Esophagus (tissue), 2 donors: ENCODE measurements at regions not wholly inside any gene's neighbourhood (a gene's known extent, or its start where the extent isn't known, plus 50 kb on each side); places are given as distances from the start of the nearest gene placed in this dataset.

Experiments
- H3K27ac ChIP-seq, 2 donors: one replicate each; pipeline ENCODE4 v1.5.1; 2013; ENCODE audit warnings: low read depth in 2 of 2, mild to moderate bottlenecking in 2 of 2, inconsistent platforms in 1 of 2, low read length in 1 of 2, moderate library complexity in 1 of 2
- H3K27me3 ChIP-seq, 2 donors: one replicate each; pipeline ENCODE4 v1.6.1; 2013; ENCODE audit warnings: low read length in 2 of 2, control low read depth in 1 of 2, mild to moderate bottlenecking in 1 of 2; ENCODE audit not compliant: insufficient read depth in 2 of 2, control insufficient read depth in 1 of 2
- H3K36me3 ChIP-seq, 2 donors: one replicate each; pipeline ENCODE4 v1.6.1; 2013; ENCODE audit warnings: low read length in 1 of 2; ENCODE audit not compliant: control insufficient read depth in 2 of 2, insufficient read depth in 2 of 2
- H3K4me1 ChIP-seq, 2 donors: one replicate each; pipeline ENCODE4 v1.6.1; 2013; ENCODE audit warnings: low read length in 1 of 2; ENCODE audit not compliant: control insufficient read depth in 2 of 2, insufficient read depth in 2 of 2
- H3K4me3 ChIP-seq, 2 donors: one replicate each; pipeline ENCODE4 v1.5.1; 2013; ENCODE audit warnings: low read length in 2 of 2, mild to moderate bottlenecking in 2 of 2, low read depth in 1 of 2, moderate library complexity in 1 of 2
- H3K9me3 ChIP-seq, 2 donors: one replicate each; pipeline ENCODE4 v1.6.1; 2013; ENCODE audit warnings: mild to moderate bottlenecking in 2 of 2, low read depth in 1 of 2, low read length in 1 of 2, moderate library complexity in 1 of 2; ENCODE audit not compliant: control insufficient read depth in 2 of 2, insufficient read depth in 1 of 2
- WGBS, 2 donors: extraction: QIAGEN DNeasy Blood & Tissue Kit; methylation state at CpG; one replicate each; pipeline ENCODE4 v1.1.7; 2013; 5-methylcytosine and 5-hydroxymethylcytosine counted together
- donor health status: healthy with polysubstance abuse.
- donor health status: Bipolar disorder and iron deficiency.

- WGBS, 2 donors, result 84 to 95% methylated on average over 2 of the region's 2 CpGs
- H3K27me3 ChIP-seq, result no peaks in the 10 kb centered on the region
- H3K4me3 ChIP-seq, result no peak overlapping the region
Observed at GRCh38 chr6:105651969-105652368, 249.1 kb upstream of the PREP start.

GRCh38 chr6:105650347-105650746 is 247.5 kb upstream of the PREP start:
- H3K27me3 ChIP-seq, result no peaks in the 10 kb centered on the region
- H3K27ac ChIP-seq, result no peak overlapping the region
- H3K36me3 ChIP-seq, result no peaks in the 10 kb centered on the region
- no peaks in the 10 kb centered on the region for H3K9me3 ChIP-seq
- H3K4me3 ChIP-seq, result no peak overlapping the region
- 87 to 88% methylated on average over 1 of the region's 1 CpG for WGBS, 2 donors
- H3K4me1 ChIP-seq, result no peaks in the 10 kb centered on the region

More at GRCh38 chr6:105651969-105652368, 249.1 kb upstream of the PREP start:
- no peaks in the 10 kb centered on the region for H3K9me3 ChIP-seq
- H3K27ac ChIP-seq, result no peak overlapping the region
- no peaks in the 10 kb centered on the region for H3K4me1 ChIP-seq
- H3K36me3 ChIP-seq, result no peaks in the 10 kb centered on the region

GRCh38 chr6:105649192-105649591 is 246.3 kb upstream of the PREP start:
- no peak overlapping the region for H3K4me3 ChIP-seq
- WGBS, 2 donors, result 95 to 97% methylated on average over 1 of the region's 1 CpG
- no peaks in the 10 kb centered on the region for H3K36me3 ChIP-seq
- no peaks in the 10 kb centered on the region for H3K27me3 ChIP-seq
- no peaks in the 10 kb centered on the region for H3K4me1 ChIP-seq
- H3K27ac ChIP-seq, result no peak overlapping the region
- H3K9me3 ChIP-seq, result no peaks in the 10 kb centered on the region

- Histone ChIP-seq H3K9me3 (no peaks in the 10 kb centered on the region), H3K4me3 (no peak overlapping the region), H3K27ac (no peak overlapping the region), H3K27me3 (no peaks in the 10 kb centered on the region), H3K4me1 (no peaks in the 10 kb centered on the region), H3K36me3 (no peaks in the 10 kb centered on the region)
- 72 to 80% methylated on average over 4 of the region's 4 CpGs for WGBS, 2 donors
Observed at GRCh38 chr6:105648276-105648675, 245.4 kb upstream of the PREP start.

GRCh38 chr6:105646391-105646867 is 243.5 kb upstream of the PREP start:
- no peak overlapping the region for H3K27ac ChIP-seq
- 66 to 71% methylated on average over 5 of the region's 5 CpGs for WGBS, 2 donors
- no peaks in the 10 kb centered on the region for H3K36me3 ChIP-seq
- H3K4me1 ChIP-seq, result no peaks in the 10 kb centered on the region
- no peaks in the 10 kb centered on the region for H3K9me3 ChIP-seq
- no peaks in the 10 kb centered on the region for H3K27me3 ChIP-seq
- no peak overlapping the region for H3K4me3 ChIP-seq

GRCh38 chr6:105645958-105646357 is 243.1 kb upstream of the PREP start:
- Histone ChIP-seq H3K27me3 (no peaks in the 10 kb centered on the region), H3K4me1 (no peaks in the 10 kb centered on the region), H3K9me3 (no peaks in the 10 kb centered on the region), H3K36me3 (no peaks in the 10 kb centered on the region), H3K27ac (peak overlapping the region in 1 of 2 donors; percentile 24), H3K4me3 (no peak overlapping the region)
- WGBS, 2 donors, result 60 to 61% methylated on average over 3 of the region's 3 CpGs

GRCh38 chr6:105645156-105645555 is 242.3 kb upstream of the PREP start:
- no peaks in the 10 kb centered on the region for H3K9me3 ChIP-seq
- H3K27ac ChIP-seq, result no peak overlapping the region
- H3K36me3 ChIP-seq, result no peaks in the 10 kb centered on the region
- no peak overlapping the region for H3K4me3 ChIP-seq
- no peaks in the 10 kb centered on the region for H3K4me1 ChIP-seq
- no peaks in the 10 kb centered on the region for H3K27me3 ChIP-seq
- 57 to 73% methylated on average over 1 of the region's 1 CpG for WGBS, 2 donors

- 83 to 86% methylated on average over 3 of the region's 3 CpGs for WGBS, 2 donors
- Histone ChIP-seq H3K27ac (no peak overlapping the region), H3K36me3 (no peaks in the 10 kb centered on the region), H3K27me3 (no peaks in the 10 kb centered on the region), H3K4me1 (no peaks in the 10 kb centered on the region), H3K9me3 (no peaks in the 10 kb centered on the region), H3K4me3 (no peak overlapping the region)
Observed at GRCh38 chr6:105644691-105645090, 241.8 kb upstream of the PREP start.

- Histone ChIP-seq H3K9me3 (no peaks in the 10 kb centered on the region), H3K27me3 (no peaks in the 10 kb centered on the region), H3K4me3 (no peak overlapping the region), H3K36me3 (no peaks in the 10 kb centered on the region), H3K27ac (no peak overlapping the region), H3K4me1 (no peaks in the 10 kb centered on the region)
- 64 to 76% methylated on average over 2 of the region's 2 CpGs for WGBS, 2 donors
Observed at GRCh38 chr6:105644073-105644489, 241.2 kb upstream of the PREP start.

- 52 to 55% methylated on average over 4 of the region's 4 CpGs for WGBS, 2 donors
- H3K27ac ChIP-seq, result no peak overlapping the region
- no peaks in the 10 kb centered on the region for H3K36me3 ChIP-seq
- H3K4me3 ChIP-seq, result no peak overlapping the region
- H3K27me3 ChIP-seq, result no peaks in the 10 kb centered on the region
- no peaks in the 10 kb centered on the region for H3K4me1 ChIP-seq
- H3K9me3 ChIP-seq, result no peaks in the 10 kb centered on the region
Observed at GRCh38 chr6:105642708-105643107, 239.8 kb upstream of the PREP start.
